OCI-LY3 (cell line): ENCODE measurements at regions not wholly inside any gene's neighbourhood (a gene's known extent, or its start where the extent isn't known, plus 50 kb on each side); places are given as distances from the start of the nearest gene placed in this dataset.

Experiments used
- H2AFZ ChIP-seq: fragments of 200-600, 300-600 bp; shearing (Covaris generic); 2 replicates; pipeline ENCODE4 v1.6.0; 2014; ENCODE audit warnings: antibody characterized with exemption, low read depth, low read length
- H3K27ac ChIP-seq: fragments of 200-600, 300-600 bp; sonication (generic); 2 replicates; pipeline ENCODE4 v1.5.1; 2014; ENCODE audit warnings: mild to moderate bottlenecking, low read length, moderate library complexity, mixed read lengths
- H3K27me3 ChIP-seq: fragments of 200-600, 300-600 bp; sonication (generic); 2 replicates; pipeline ENCODE4 v1.6.1; 2014; ENCODE audit warnings: low read depth, low read length, mixed read lengths
- H3K36me3 ChIP-seq: fragments of 200-600, 300-600 bp; sonication (generic); replicated peaks from 2 replicates; pipeline ENCODE3; 2014; ENCODE audit warnings: low read depth, low read length, mixed read lengths
- H3K4me1 ChIP-seq: fragments of 300-600, 200-600 bp; sonication (generic); 2 replicates; pipeline ENCODE4 v1.6.1; 2014; ENCODE audit warnings: low read length, mixed read lengths
- H3K4me2 ChIP-seq: fragments of 200-600, 300-600 bp; sonication (generic); 2 replicates; pipeline ENCODE4 v1.6.1; 2014; ENCODE audit warnings: low read length, mixed read lengths
- H3K4me3 ChIP-seq: fragments of 300-600, 200-600 bp; sonication (generic); 2 replicates; pipeline ENCODE4 v1.5.1; 2014; ENCODE audit warnings: antibody characterized with exemption, mild to moderate bottlenecking, low read length, moderate library complexity
- H3K79me2 ChIP-seq: fragments of 300-600, 200-600 bp; shearing (Covaris generic); 2 replicates; pipeline ENCODE4 v1.6.1; 2014; ENCODE audit warnings: mild to moderate bottlenecking, low read length, mixed read lengths
- H3K9ac ChIP-seq: fragments of 300-600, 200-600 bp; shearing (Covaris generic); 2 replicates; pipeline ENCODE4 v1.6.0; 2014; ENCODE audit warnings: mild to moderate bottlenecking, low read length, moderate library complexity
- H3K9me3 ChIP-seq: fragments of 200-600, 300-600 bp; shearing (Covaris generic); 2 replicates; pipeline ENCODE4 v1.6.1; 2014; ENCODE audit warnings: low read length, mixed read lengths; ENCODE audit not compliant: insufficient read depth
- H4K20me1 ChIP-seq: fragments of 200-600, 300-600 bp; sonication (generic); 2 replicates; pipeline ENCODE4 v1.6.1; 2016; ENCODE audit warnings: low read length, mixed read lengths; ENCODE audit not compliant: insufficient read depth
- EZH2phosphoT487 ChIP-seq: fragments of 200-600 bp; shearing (Covaris generic); IDR thresholded peaks from 2 replicates; pipeline ENCODE4 v1.6.1; 2018; ENCODE audit warnings: antibody characterized with exemption, mixed run types, low read depth
- TF ChIP-seq, protein P1 (sequence below): fragments of 200-600, 300-600 bp; sonication (generic); IDR thresholded peaks from 2 replicates; pipeline ENCODE4 v1.5.1; 2014; ENCODE audit warnings: antibody characterized with exemption, low read length, low read depth

DNA sequence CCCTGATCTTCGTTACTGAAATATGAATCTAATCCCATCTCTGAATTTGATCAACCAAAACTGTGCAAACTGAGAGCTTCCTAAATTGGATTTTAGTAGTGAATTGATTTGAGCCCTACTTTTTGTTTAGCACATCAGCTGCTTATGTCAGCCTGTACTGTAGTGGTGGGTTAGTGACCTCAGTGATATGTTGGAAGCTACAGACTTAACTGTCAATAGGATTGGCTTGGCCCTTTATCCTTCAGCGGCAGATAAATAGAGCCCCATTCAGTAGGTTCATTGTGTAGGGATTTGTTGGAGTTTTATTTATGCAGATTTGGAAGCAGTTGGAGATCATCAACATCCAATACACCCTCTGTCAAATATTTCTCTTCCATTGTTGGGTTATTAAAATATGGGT lies 409.7 kb downstream of the SOX2 start:
- no peaks in the 10 kb centered on the region for H3K9me3 ChIP-seq
- no peaks in the 10 kb centered on the region for H3K36me3 ChIP-seq
- H3K27ac ChIP-seq, result no peak overlapping the region
- no peaks in the 10 kb centered on the region for H4K20me1 ChIP-seq
- TF ChIP-seq, protein P1, sequence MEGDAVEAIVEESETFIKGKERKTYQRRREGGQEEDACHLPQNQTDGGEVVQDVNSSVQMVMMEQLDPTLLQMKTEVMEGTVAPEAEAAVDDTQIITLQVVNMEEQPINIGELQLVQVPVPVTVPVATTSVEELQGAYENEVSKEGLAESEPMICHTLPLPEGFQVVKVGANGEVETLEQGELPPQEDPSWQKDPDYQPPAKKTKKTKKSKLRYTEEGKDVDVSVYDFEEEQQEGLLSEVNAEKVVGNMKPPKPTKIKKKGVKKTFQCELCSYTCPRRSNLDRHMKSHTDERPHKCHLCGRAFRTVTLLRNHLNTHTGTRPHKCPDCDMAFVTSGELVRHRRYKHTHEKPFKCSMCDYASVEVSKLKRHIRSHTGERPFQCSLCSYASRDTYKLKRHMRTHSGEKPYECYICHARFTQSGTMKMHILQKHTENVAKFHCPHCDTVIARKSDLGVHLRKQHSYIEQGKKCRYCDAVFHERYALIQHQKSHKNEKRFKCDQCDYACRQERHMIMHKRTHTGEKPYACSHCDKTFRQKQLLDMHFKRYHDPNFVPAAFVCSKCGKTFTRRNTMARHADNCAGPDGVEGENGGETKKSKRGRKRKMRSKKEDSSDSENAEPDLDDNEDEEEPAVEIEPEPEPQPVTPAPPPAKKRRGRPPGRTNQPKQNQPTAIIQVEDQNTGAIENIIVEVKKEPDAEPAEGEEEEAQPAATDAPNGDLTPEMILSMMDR, result no peak
- TF ChIP-seq EZH2phosphoT487, result no peak
- no peak overlapping the region for H3K4me3 ChIP-seq
- H3K4me2 ChIP-seq, result no peak overlapping the region
- no peaks in the 10 kb centered on the region for H3K79me2 ChIP-seq
- no peak overlapping the region for H3K9ac ChIP-seq
- no peaks in the 10 kb centered on the region for H3K27me3 ChIP-seq
- no peaks in the 10 kb centered on the region for H3K4me1 ChIP-seq
- no peak overlapping the region for H2AFZ ChIP-seq

DNA sequence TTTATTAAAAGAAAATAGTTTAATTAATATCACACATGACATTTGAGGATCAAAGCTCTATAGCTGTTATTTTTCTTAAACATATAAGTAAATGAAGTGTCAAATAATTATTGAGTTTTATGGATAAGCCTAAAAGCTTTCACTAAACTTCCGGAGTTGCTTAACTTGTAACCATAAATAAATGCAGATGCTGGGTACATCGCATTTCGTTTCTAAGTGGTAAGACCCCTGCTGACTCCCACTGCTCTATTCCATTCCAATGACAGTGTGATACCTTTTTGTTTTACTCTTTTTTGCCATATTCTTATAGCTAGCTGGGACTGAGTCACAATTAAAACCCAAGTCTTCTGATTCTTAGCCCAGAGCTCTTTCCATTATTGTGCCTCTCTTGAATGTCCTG lies 411.1 kb downstream of the SOX2 start:
- Histone ChIP-seq H3K9me3 (no peaks in the 10 kb centered on the region), H3K79me2 (no peaks in the 10 kb centered on the region), H3K27me3 (no peaks in the 10 kb centered on the region), H3K4me2 (no peak overlapping the region), H3K36me3 (no peaks in the 10 kb centered on the region), H3K4me1 (no peaks in the 10 kb centered on the region), H3K4me3 (no peak overlapping the region), H3K27ac (no peak overlapping the region), H2AFZ (no peak overlapping the region), H3K9ac (no peak overlapping the region), H4K20me1 (no peaks in the 10 kb centered on the region)
- TF ChIP-seq, protein P1, result no peak
- no peak for TF ChIP-seq EZH2phosphoT487

DNA sequence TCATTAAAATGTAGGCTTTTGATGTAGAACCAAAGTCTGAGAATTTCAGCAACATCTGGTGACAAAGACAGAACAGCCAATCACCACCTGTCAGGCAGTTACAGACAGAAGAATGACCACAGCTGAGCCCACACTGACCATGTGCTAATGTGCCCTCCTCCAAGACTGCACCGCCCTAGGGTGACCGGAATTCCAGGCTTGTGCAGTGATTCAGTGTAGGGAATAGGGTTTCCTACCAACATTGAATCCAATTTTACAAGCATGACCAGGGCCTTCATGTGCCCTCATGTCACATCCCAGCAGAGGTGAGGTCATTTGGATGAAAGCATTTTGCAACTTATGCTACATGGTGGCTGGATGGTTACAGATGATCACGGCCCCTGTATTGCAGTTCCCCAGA lies 412.5 kb downstream of the SOX2 start:
- H3K36me3 ChIP-seq, result no peaks in the 10 kb centered on the region
- TF ChIP-seq, protein P1, result no peak
- no peak for TF ChIP-seq EZH2phosphoT487
- no peak overlapping the region for H3K4me3 ChIP-seq
- H3K4me1 ChIP-seq, result no peaks in the 10 kb centered on the region
- no peaks in the 10 kb centered on the region for H3K79me2 ChIP-seq
- no peak overlapping the region for H2AFZ ChIP-seq
- no peaks in the 10 kb centered on the region for H3K9me3 ChIP-seq
- H3K4me2 ChIP-seq, result no peak overlapping the region
- H3K9ac ChIP-seq, result no peak overlapping the region
- no peaks in the 10 kb centered on the region for H3K27me3 ChIP-seq
- no peaks in the 10 kb centered on the region for H4K20me1 ChIP-seq
- no peak overlapping the region for H3K27ac ChIP-seq

DNA sequence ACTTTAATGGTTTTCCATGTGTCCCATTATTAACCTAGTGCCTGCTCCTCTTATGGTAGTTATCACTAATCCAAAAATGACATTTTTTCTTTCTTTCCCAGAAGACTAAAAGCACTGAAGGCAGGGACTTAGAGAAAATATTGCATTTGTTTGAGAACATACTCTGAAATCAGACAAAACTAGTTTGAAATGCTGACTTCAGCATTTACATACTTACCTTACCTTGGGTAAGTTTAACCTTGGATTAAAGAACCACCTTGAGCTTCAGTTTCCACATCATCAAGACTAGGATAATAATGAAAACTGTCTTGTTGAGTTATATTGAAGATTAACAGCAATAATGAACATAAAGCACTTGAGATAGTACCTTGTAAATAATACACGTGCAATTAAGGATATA lies 413.0 kb downstream of the SOX2 start:
- Histone ChIP-seq H3K36me3 (no peaks in the 10 kb centered on the region), H2AFZ (no peak overlapping the region), H4K20me1 (no peaks in the 10 kb centered on the region), H3K9me3 (no peaks in the 10 kb centered on the region), H3K4me3 (no peak overlapping the region), H3K27ac (no peak overlapping the region), H3K4me1 (no peaks in the 10 kb centered on the region), H3K79me2 (no peaks in the 10 kb centered on the region), H3K4me2 (no peak overlapping the region), H3K27me3 (no peaks in the 10 kb centered on the region), H3K9ac (no peak overlapping the region)
- TF ChIP-seq EZH2phosphoT487, result no peak
- TF ChIP-seq, protein P1, result no peak
